HEK293T (cell line): ENCODE measurements at regions not wholly inside any gene's neighbourhood (a gene's known extent, or its start where the extent isn't known, plus 50 kb on each side); places are given as distances from the start of the nearest gene placed in this dataset.

ENCODE experiments used
- ARNT ChIP-seq: fragments of 450-650 bp; IDR thresholded peaks from 2 replicates; pipeline ENCODE4 v1.6.1; 2017; ENCODE audit warnings: mild to moderate bottlenecking
- CTBP1 ChIP-seq: fragments of 450-650 bp; IDR thresholded peaks from 2 replicates; pipeline ENCODE4 v1.6.1; 2016; ENCODE audit warnings: borderline replicate concordance
- ELF4 ChIP-seq: fragments of 450-650 bp; IDR thresholded peaks from 2 replicates; pipeline ENCODE4 v1.6.1; 2017; ENCODE audit warnings: antibody characterized with exemption
- FOXA1 ChIP-seq: fragments of 450-650 bp; IDR thresholded peaks from 2 replicates; pipeline ENCODE4 v1.6.1; 2016; ENCODE audit warnings: mild to moderate bottlenecking
- FOXK2 ChIP-seq: fragments of 450-650 bp; IDR thresholded peaks from 2 replicates; pipeline ENCODE4 v1.6.1; 2016; ENCODE audit warnings: mild to moderate bottlenecking
- FOXM1 ChIP-seq: fragments of 450-650 bp; IDR thresholded peaks from 2 replicates; pipeline ENCODE4 v1.6.1; 2017; ENCODE audit warnings: mild to moderate bottlenecking, borderline replicate concordance
- L3MBTL2 ChIP-seq: fragments of 450-650 bp; conservative IDR thresholded peaks from 2 replicates; pipeline ENCODE4 v1.6.1; 2016; ENCODE audit warnings: mild to moderate bottlenecking
- LEF1 ChIP-seq: fragments of 450-650 bp; IDR thresholded peaks from 2 replicates; pipeline ENCODE4 v1.6.1; 2017; ENCODE audit warnings: mild to moderate bottlenecking, borderline replicate concordance
- NFRKB ChIP-seq: fragments of 450-650 bp; IDR thresholded peaks from 2 replicates; pipeline ENCODE4 v1.6.1; 2016; ENCODE audit warnings: mild to moderate bottlenecking, moderate library complexity
- SUZ12 ChIP-seq: fragments of 450-650 bp; IDR thresholded peaks from 2 replicates; pipeline ENCODE4 v1.6.1; 2016; ENCODE audit warnings: mild to moderate bottlenecking
- ZNF384 ChIP-seq: fragments of 450-650 bp; IDR thresholded peaks from 2 replicates; pipeline ENCODE4 v1.6.1; 2016
- TF ChIP-seq, protein P1 (sequence below): fragments of 450-650 bp; IDR thresholded peaks from 2 replicates; pipeline ENCODE4 v1.6.1; 2016

DNA sequence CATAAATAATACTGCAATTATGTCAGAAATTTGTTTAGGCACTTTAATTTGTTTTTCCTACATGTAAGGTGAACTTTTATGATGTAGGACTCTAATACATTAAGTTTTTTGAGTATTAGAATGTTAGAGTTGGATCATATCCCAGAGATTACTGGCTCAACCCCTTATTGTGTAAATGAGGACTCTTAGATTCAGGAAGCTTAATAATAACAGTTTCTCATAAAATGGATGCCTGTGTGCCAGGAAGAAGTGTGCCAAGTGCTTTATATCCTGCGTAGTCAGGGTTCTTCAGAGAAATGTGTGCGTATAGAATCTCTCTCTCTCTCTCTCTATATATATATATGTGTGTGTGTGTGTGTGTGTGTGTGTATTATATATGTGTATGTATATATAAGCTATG, 388.5 kb downstream of the CAAP1 start:
- TF ChIP-seq NFRKB (no peak), FOXK2 (no peak), ELF4 (no peak), ARNT (no peak), FOXA1 (no peak), SUZ12 (no peak), ZNF384 (no peak), FOXM1 (no peak), L3MBTL2 (no peak), CTBP1 (no peak), LEF1 (no peak)
- TF ChIP-seq, protein P1, sequence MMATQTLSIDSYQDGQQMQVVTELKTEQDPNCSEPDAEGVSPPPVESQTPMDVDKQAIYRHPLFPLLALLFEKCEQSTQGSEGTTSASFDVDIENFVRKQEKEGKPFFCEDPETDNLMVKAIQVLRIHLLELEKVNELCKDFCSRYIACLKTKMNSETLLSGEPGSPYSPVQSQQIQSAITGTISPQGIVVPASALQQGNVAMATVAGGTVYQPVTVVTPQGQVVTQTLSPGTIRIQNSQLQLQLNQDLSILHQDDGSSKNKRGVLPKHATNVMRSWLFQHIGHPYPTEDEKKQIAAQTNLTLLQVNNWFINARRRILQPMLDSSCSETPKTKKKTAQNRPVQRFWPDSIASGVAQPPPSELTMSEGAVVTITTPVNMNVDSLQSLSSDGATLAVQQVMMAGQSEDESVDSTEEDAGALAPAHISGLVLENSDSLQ, result no peak
